ENCODE measurements at regions not wholly inside any gene's neighbourhood (a gene's known extent, or its start where the extent isn't known, plus 50 kb on each side); places are given as distances from the start of the nearest gene placed in this dataset.

GRCh38 chrX:36916941-36917340 is 91.2 kb upstream of the FAM47C start:
- H3K27ac ChIP-seq: no peak overlapping the region
- TF ChIP-seq CTCF (IDR thresholded peaks at IDR 0.05; ENCODE audit: low read depth, low read length): no peak
- no peaks in the 10 kb centered on the region for H3K9me3 ChIP-seq (ENCODE audit: severe bottlenecking)
- H3K36me3 ChIP-seq: no peaks in the 10 kb centered on the region
- no peaks in the 10 kb centered on the region for H3K27me3 ChIP-seq (ENCODE audit: insufficient read depth, low read depth, severe bottlenecking)
- H3K4me3 ChIP-seq (ENCODE audit: low read depth, low read length): no peak overlapping the region
- DNase-seq: no peak

GRCh38 chrX:36927712-36928111 is 80.5 kb upstream of the FAM47C start:
- TF ChIP-seq CTCF (IDR thresholded peaks at IDR 0.05; ENCODE audit: low read depth, low read length): no peak
- H3K36me3 ChIP-seq: no peaks in the 10 kb centered on the region
- DNase-seq: no peak
- peaks cover 1% of the 10 kb centered on the region for H3K27me3 ChIP-seq (ENCODE audit: insufficient read depth, low read depth, severe bottlenecking)
- H3K9me3 ChIP-seq (ENCODE audit: severe bottlenecking): no peaks in the 10 kb centered on the region
- H3K27ac ChIP-seq: no peak overlapping the region
- no peak overlapping the region for H3K4me3 ChIP-seq (ENCODE audit: low read depth, low read length)

GRCh38 chrX:36930491-36930890 is 77.7 kb upstream of the FAM47C start:
- Histone ChIP-seq H3K27me3 (ENCODE audit: insufficient read depth, low read depth, severe bottlenecking) (peaks cover 7% of the 10 kb centered on the region), H3K9me3 (ENCODE audit: severe bottlenecking) (no peaks in the 10 kb centered on the region), H3K27ac (no peak overlapping the region), H3K36me3 (no peaks in the 10 kb centered on the region), H3K4me3 (ENCODE audit: low read depth, low read length) (no peak overlapping the region)
- DNase-seq: no peak
- TF ChIP-seq CTCF (IDR thresholded peaks at IDR 0.05; ENCODE audit: low read depth, low read length): no peak

GRCh38 chrX:36947214-36947613 is 61.0 kb upstream of the FAM47C start:
- Histone ChIP-seq H3K36me3 (no peaks in the 10 kb centered on the region), H3K27me3 (ENCODE audit: insufficient read depth, low read depth, severe bottlenecking) (peaks cover 3% of the 10 kb centered on the region), H3K4me3 (ENCODE audit: low read depth, low read length) (no peak overlapping the region), H3K9me3 (ENCODE audit: severe bottlenecking) (no peaks in the 10 kb centered on the region), H3K27ac (no peak overlapping the region)
- no peak for DNase-seq
- no peak for TF ChIP-seq CTCF (IDR thresholded peaks at IDR 0.05; ENCODE audit: low read depth, low read length)

- H3K4me3 ChIP-seq (ENCODE audit: low read depth, low read length): no peak overlapping the region
- no peak overlapping the region for H3K27ac ChIP-seq
- no peaks in the 10 kb centered on the region for H3K9me3 ChIP-seq (ENCODE audit: severe bottlenecking)
- H3K27me3 ChIP-seq (ENCODE audit: insufficient read depth, low read depth, severe bottlenecking): peaks cover 3% of the 10 kb centered on the region
- no peak for TF ChIP-seq CTCF (IDR thresholded peaks at IDR 0.05; ENCODE audit: low read depth, low read length)
- no peaks in the 10 kb centered on the region for H3K36me3 ChIP-seq
- no peak for DNase-seq
These were observed 57.5 kb upstream of the FAM47C start for GRCh38 chrX:36950495-36951253.

Data from WERI-Rb-1 (cell line).